Heart right ventricle (tissue), 16 donors: ENCODE measurements at regions not wholly inside any gene's neighbourhood (a gene's known extent, or its start where the extent isn't known, plus 50 kb on each side); places are given as distances from the start of the nearest gene placed in this dataset.

Source experiments
- ATAC-seq, 8 donors: fragments of 200-7000 bp; cut with Tn5 transposase; one replicate each; pipeline ENCODE4 v1.9.1; 2020; ENCODE audit warnings: mild to moderate bottlenecking in 8 of 8, moderate library complexity in 8 of 8, moderate number of reproducible peaks in 1 of 8
- DNase-seq, 2 donors: peaks; one replicate each; pipeline ENCODE4 v3.0.0-alpha.2; 2020
- H3K27ac ChIP-seq, 10 donors: fragments of 200-600 bp; sonication (generic) in 2 of 10; one replicate each; pipeline versions ENCODE4 v1.5.0 to v1.8.0; 2020 to 2022; ENCODE audit warnings: mild to moderate bottlenecking in 3 of 10
- H3K27me3 ChIP-seq, 7 donors: fragments of 200-600 bp; one replicate each; pipeline ENCODE4 v1.8.0; 2021 to 2022; ENCODE audit warnings: mild to moderate bottlenecking in 2 of 7
- H3K36me3 ChIP-seq, 9 donors: fragments of 200-600 bp; sonication (generic) in 1 of 9; one replicate each; pipeline versions ENCODE4 v1.5.0 to v1.8.0; 2020 to 2022; ENCODE audit warnings: mild to moderate bottlenecking in 2 of 9
- H3K4me1 ChIP-seq, 9 donors: fragments of 200-600 bp; sonication (generic) in 1 of 9; one replicate each; pipeline versions ENCODE4 v1.5.0 to v1.8.0; 2020 to 2022; ENCODE audit warnings: mild to moderate bottlenecking in 4 of 9
- H3K4me3 ChIP-seq, 10 donors: fragments of 200-600 bp; sonication (generic) in 2 of 10; one replicate each; pipeline versions ENCODE4 v1.5.0 to v1.8.0; 2020 to 2022; ENCODE audit warnings: mild to moderate bottlenecking in 7 of 10, moderate library complexity in 2 of 10
- H3K9me3 ChIP-seq, 11 donors: fragments of 200-600 bp in 10 of 11; sonication (generic) in 2 of 11; one replicate each; pipeline versions ENCODE4 v1.5.0 to v1.8.0; 2013 to 2022; ENCODE audit warnings: mild to moderate bottlenecking in 2 of 11, control low read depth in 1 of 11, moderate library complexity in 1 of 11
- WGBS, 2 donors: extraction: QIAGEN DNeasy Blood & Tissue Kit; methylation state at CpG; one replicate each; pipeline ENCODE4 v1.1.7; 2013; ENCODE audit warnings: inconsistent platforms in 1 of 2; 5-methylcytosine and 5-hydroxymethylcytosine counted together
- intact Hi-C, 10 donors: fragments of 100-400 bp; cut with DNase I; formaldehyde crosslinking; loops; one replicate each; pipeline versions ENCODE4 v1.11.1 to v1.14.2; 2022
- TF ChIP-seq, protein P1 (sequence below), 9 donors: fragments of 200-600 bp; sonication (generic) in 2 of 9; IDR thresholded peaks; one replicate each; pipeline versions ENCODE4 v1.5.0 to v1.8.0; 2021 to 2022; ENCODE audit warnings: antibody characterized with exemption in 9 of 9, mild to moderate bottlenecking in 5 of 9, moderate library complexity in 1 of 9
- donor health status: Arrhythmogenic right ventricular cardiomyopathy.
- donor health status: ischemic (EF 13 %, LVEDD 7.1; RV severe dilation, severe dysfunction).
- donor health status: healthy with polysubstance abuse.
- donor health status: DM: no; HTN: yes; CAD: no.
- donor health status: DM: no; HTN: no; CAD: no.
- donor health status: ischemic (EF 25% LVEDD 6.9; RV normal size, moderate dysfunction).
- donor health status: ischemic (EF 25% LVEDD 5.7; RV mildly dilated, moderate dysfunction).
- donor health status: healthy.
- donor health status: DM: yes; HTN: yes; CAD: no.
- donor health status: Ischemic cardiomyopathy.
- donor health status: ischemic (EF 35%, LVEDD 5.7; RV mildly dilated, moderate dysfunction).
- donor health status: nonischemic (EF 11% LVEDD 7.7; RV severe dilation, severe dysfunction).
- donor health status: DM: yes; HTN: yes; CAD: no.
- donor health status: PGD.
- donor health status: ischemic (EF 29% LVEDD 5.4; RV normal size, mild dysfunction).
- donor health status: nonischemic (EF 23%, LVEDD 6.1; RV moderate dilation, normal function).

DNA sequence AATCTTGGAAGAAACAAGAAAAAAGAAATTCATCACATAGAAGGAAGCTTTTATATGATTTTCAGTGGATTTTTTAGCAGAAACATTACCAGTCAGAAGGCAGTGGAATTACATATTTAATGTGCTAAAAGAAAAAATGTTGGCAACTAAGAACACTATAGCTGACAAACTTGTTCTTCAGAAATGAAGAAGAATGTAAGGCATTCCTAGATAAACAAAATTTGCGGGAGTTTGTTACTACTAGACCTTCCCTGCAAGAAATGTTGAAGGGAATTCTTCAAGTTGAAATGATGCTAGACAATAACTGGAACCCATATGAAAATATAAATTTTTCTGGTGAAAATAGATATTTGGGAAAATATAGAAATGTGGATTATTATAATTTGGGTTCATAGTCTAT is 718.3 kb upstream of the GRAMD2B start:
- DNase-seq (no peak), ATAC-seq (no peak)
- H3K4me1 ChIP-seq: peaks cover 0 to 11% (median 0%) of the 10 kb centered on the region in 9 donors
- no peaks in the 10 kb centered on the region for H3K27me3 ChIP-seq
- no peak overlapping the region for H3K27ac ChIP-seq
- TF ChIP-seq, protein P1, sequence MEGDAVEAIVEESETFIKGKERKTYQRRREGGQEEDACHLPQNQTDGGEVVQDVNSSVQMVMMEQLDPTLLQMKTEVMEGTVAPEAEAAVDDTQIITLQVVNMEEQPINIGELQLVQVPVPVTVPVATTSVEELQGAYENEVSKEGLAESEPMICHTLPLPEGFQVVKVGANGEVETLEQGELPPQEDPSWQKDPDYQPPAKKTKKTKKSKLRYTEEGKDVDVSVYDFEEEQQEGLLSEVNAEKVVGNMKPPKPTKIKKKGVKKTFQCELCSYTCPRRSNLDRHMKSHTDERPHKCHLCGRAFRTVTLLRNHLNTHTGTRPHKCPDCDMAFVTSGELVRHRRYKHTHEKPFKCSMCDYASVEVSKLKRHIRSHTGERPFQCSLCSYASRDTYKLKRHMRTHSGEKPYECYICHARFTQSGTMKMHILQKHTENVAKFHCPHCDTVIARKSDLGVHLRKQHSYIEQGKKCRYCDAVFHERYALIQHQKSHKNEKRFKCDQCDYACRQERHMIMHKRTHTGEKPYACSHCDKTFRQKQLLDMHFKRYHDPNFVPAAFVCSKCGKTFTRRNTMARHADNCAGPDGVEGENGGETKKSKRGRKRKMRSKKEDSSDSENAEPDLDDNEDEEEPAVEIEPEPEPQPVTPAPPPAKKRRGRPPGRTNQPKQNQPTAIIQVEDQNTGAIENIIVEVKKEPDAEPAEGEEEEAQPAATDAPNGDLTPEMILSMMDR (IDR thresholded peaks at IDR 0.05): no peak
- peaks cover 0 to 29% (median 14%) of the 10 kb centered on the region in 11 donors for H3K9me3 ChIP-seq
- intact Hi-C loops: no loop called here
- no peak overlapping the region for H3K4me3 ChIP-seq
- no peaks in the 10 kb centered on the region for H3K36me3 ChIP-seq
- WGBS, 2 donors: 83 to 90% methylated on average over 1 of the region's 1 CpG

DNA sequence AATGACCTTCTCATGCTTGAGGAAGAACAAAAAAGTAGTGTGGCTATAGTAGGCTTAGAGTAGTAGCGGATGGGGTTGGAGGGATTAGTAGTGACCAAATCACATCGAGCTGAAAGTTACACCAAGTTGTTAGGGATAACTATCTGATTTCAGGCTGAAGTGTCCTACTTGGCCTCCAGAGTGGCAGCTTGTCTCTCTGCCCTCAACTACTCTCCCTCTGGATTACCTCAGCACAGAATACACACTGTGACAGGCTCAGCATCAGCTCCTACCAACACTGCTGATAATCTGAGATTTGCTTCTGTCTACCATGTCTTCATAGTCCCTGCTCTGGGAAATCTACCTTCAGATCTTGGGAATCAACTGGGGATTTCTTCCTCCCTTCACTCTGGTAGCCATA is 714.6 kb upstream of the GRAMD2B start:
- Histone ChIP-seq H3K27ac (no peak overlapping the region), H3K9me3 (peaks cover 0 to 29% (median 14%) of the 10 kb centered on the region in 11 donors), H3K4me1 (no peaks in the 10 kb centered on the region), H3K4me3 (no peak overlapping the region), H3K27me3 (no peaks in the 10 kb centered on the region), H3K36me3 (no peaks in the 10 kb centered on the region)
- intact Hi-C loops: no loop called here
- ATAC-seq: no peak
- WGBS, 2 donors: 64 to 86% methylated on average over 2 of the region's 2 CpGs
- TF ChIP-seq, protein P1 (IDR thresholded peaks at IDR 0.05): no peak
- no peak for DNase-seq

DNA sequence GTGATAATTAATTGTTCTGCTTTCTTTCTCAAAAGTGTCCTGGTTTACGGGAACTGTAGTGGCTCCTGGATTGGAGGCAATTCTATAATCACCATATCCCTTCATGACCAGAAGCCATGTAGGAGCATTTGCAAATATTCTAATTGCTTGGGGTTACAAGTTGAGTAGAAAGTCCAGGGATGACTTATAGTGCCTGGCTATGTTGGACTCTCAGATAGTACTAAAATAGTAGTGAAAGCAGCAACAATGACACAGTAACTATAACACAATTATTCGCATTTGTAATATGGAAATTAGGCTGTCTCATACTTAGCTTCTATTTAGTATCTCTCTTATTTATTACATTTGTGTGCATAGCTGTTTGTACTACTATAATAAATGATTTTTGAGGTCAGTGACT is 712.5 kb upstream of the GRAMD2B start:
- Histone ChIP-seq H3K4me1 (no peaks in the 10 kb centered on the region), H3K36me3 (no peaks in the 10 kb centered on the region), H3K27me3 (no peaks in the 10 kb centered on the region), H3K27ac (no peak overlapping the region), H3K9me3 (peaks cover 0 to 8% (median 0%) of the 10 kb centered on the region in 11 donors), H3K4me3 (no peak overlapping the region)
- DNase-seq (no peak), ATAC-seq (no peak)
- TF ChIP-seq, protein P1 (IDR thresholded peaks at IDR 0.05): no peak
- WGBS, 2 donors: 98 to 99% methylated on average over 2 of the region's 2 CpGs
- intact Hi-C loops: no loop called here

DNA sequence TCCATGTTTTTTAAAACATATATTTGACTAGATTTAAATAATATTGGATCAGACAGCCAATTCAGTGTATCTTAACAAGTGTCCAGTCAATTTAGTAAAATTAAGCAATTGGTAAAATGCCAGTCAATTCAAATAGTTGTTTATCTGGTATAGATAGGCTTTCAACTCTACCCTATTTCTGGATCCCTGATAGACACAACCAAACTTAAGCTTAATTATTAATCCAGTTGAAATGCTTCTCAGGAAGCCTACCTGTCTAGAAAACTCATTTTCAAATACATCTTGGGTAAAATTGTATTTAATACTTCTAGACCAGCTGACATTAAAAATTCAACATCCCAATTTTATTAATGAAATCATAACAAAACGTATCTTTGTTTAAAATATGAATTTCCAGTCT is 710.8 kb upstream of the GRAMD2B start:
- Histone ChIP-seq H3K36me3 (no peaks in the 10 kb centered on the region), H3K27me3 (no peaks in the 10 kb centered on the region), H3K4me3 (no peak overlapping the region), H3K4me1 (no peaks in the 10 kb centered on the region), H3K9me3 (no peaks in the 10 kb centered on the region), H3K27ac (no peak overlapping the region)
- WGBS, 2 donors: 65 to 67% methylated on average over 1 of the region's 1 CpG
- ATAC-seq (no peak), DNase-seq (no peak)
- TF ChIP-seq, protein P1 (IDR thresholded peaks at IDR 0.05): no peak
- intact Hi-C loops: no loop called here
